ENCODE measurements at regions not wholly inside any gene's neighbourhood (a gene's known extent, or its start where the extent isn't known, plus 50 kb on each side); places are given as distances from the start of the nearest gene placed in this dataset.

DNA sequence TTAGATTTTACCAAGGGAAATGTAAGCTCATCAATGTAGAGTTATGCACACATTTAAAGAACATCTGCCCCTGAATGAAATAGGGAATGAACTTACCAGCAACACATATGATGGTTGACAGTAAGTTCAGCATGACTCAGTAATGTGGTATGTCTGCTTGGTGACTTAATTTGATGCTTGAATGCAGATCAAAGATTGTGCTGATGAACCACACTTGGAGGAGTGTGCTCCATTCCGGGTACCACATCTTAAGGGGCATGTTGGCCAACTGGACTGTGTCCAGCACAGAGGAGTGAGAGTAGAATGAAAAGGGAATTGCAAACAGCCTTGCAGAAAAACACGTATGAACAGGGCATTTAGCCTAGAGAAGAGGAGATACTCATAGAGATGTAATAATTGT is 171.0 kb upstream of the RARB start:
- TF ChIP-seq, protein P1, sequence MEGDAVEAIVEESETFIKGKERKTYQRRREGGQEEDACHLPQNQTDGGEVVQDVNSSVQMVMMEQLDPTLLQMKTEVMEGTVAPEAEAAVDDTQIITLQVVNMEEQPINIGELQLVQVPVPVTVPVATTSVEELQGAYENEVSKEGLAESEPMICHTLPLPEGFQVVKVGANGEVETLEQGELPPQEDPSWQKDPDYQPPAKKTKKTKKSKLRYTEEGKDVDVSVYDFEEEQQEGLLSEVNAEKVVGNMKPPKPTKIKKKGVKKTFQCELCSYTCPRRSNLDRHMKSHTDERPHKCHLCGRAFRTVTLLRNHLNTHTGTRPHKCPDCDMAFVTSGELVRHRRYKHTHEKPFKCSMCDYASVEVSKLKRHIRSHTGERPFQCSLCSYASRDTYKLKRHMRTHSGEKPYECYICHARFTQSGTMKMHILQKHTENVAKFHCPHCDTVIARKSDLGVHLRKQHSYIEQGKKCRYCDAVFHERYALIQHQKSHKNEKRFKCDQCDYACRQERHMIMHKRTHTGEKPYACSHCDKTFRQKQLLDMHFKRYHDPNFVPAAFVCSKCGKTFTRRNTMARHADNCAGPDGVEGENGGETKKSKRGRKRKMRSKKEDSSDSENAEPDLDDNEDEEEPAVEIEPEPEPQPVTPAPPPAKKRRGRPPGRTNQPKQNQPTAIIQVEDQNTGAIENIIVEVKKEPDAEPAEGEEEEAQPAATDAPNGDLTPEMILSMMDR (IDR thresholded peaks at IDR 0.05) = no peak
- no peak for TF ChIP-seq POLR2A (IDR thresholded peaks at IDR 0.05)
